Endothelial cell of umbilical vein (primary cell): ENCODE measurements at regions not wholly inside any gene's neighbourhood (a gene's known extent, or its start where the extent isn't known, plus 50 kb on each side); places are given as distances from the start of the nearest gene placed in this dataset.

ENCODE experiments used
- BruUV-seq: library from RNA; stranded (reverse); fragments of 400-500 nt; replicated peaks from 2 replicates; lab custom pipeline; 2021; lab: Mats Ljungman, UMichigan
- CTCF ChIA-PET: fragments of 300-600, 350-600 bp; sonication (Branson Sonifier 250); formaldehyde crosslinking; loops from one replicate; lab custom pipeline; 2021; ENCODE audit warnings: antibody characterized with exemption, inconsistent platforms; lab: Charles Lee
- POLR2A ChIA-PET: fragments of 300-600, 350-600 bp; sonication (Branson Sonifier 250); formaldehyde crosslinking; loops from one replicate; lab custom pipeline; 2021; ENCODE audit warnings: antibody characterized with exemption, inconsistent platforms; lab: Charles Lee
- DNase-seq: peaks from one replicate; pipeline ENCODE4 v3.0.0-alpha.2; 2011; ENCODE audit warnings: low read depth, low spot score
- FAIRE-seq: peaks from 2 replicates; lab custom pipeline; 2011; peaks lifted over from hg19 to GRCh38; lab: Jason Lieb, UNC
- H2AFZ ChIP-seq: 2 replicates; pipeline ENCODE4 v1.6.0; 2012; ENCODE audit warnings: low read depth, low read length, control low read depth, inconsistent platforms
- H3K27ac ChIP-seq: 2 replicates; pipeline ENCODE4 v1.5.1; 2011; ENCODE audit warnings: low read depth, mild to moderate bottlenecking, control low read depth, low read length, moderate library complexity; ENCODE audit not compliant: insufficient read depth
- H3K27me3 ChIP-seq, 2 experiments: 2 replicates each; pipeline versions ENCODE4 v1.6.0 to v1.6.1; 2011; ENCODE audit warnings: low read length in 2 of 2, mixed read lengths in 1 of 2; ENCODE audit not compliant: control insufficient read depth in 2 of 2, insufficient read depth in 2 of 2
- H3K36me3 ChIP-seq, 2 experiments: 2 replicates in 1 of 2; 3 replicates in 1 of 2; pipeline ENCODE4 v1.5.1; 2011; ENCODE audit warnings: low read length in 2 of 2, mild to moderate bottlenecking in 1 of 2, moderate library complexity in 1 of 2; ENCODE audit not compliant: control insufficient read depth in 2 of 2, insufficient read depth in 2 of 2; ENCODE audit errors: extremely low read depth in 1 of 2
- H3K4me1 ChIP-seq: 3 replicates; pipeline ENCODE4 v1.5.1; 2011; ENCODE audit warnings: mild to moderate bottlenecking, low read length; ENCODE audit not compliant: control insufficient read depth, insufficient read depth; ENCODE audit errors: extremely low read depth
- H3K4me2 ChIP-seq: 2 replicates; pipeline ENCODE4 v1.6.1; 2011; ENCODE audit warnings: low read length, control low read depth, mixed read lengths; ENCODE audit not compliant: insufficient read depth
- H3K4me3 ChIP-seq, 3 experiments: fragments of 200-600 bp in 1 of 3; sonication (generic), shearing (Covaris generic) in 1 of 3; replicated peaks in 1 of 3; 2 replicates each; pipeline ENCODE4 v1.5.1; 2011 to 2016; ENCODE audit warnings: control low read depth in 3 of 3, low read length in 3 of 3, mild to moderate bottlenecking in 2 of 3, inconsistent platforms in 1 of 3, low read depth in 1 of 3, moderate library complexity in 1 of 3; ENCODE audit not compliant: insufficient read depth in 1 of 3
- H3K79me2 ChIP-seq: 2 replicates; pipeline ENCODE4 v1.6.0; 2012; ENCODE audit warnings: low read length, inconsistent platforms; ENCODE audit not compliant: control insufficient read depth, insufficient read depth
- H3K9ac ChIP-seq: replicated peaks from 2 replicates; pipeline ENCODE3; 2011; ENCODE audit warnings: low read length, control low read depth; ENCODE audit not compliant: insufficient read depth; ENCODE audit errors: extremely low read depth
- H3K9me1 ChIP-seq: replicated peaks from 3 replicates; pipeline ENCODE4 v1.6.0; 2011; ENCODE audit warnings: mild to moderate bottlenecking, low read length; ENCODE audit not compliant: control insufficient read depth, insufficient read depth; ENCODE audit errors: extremely low read depth
- H3K9me3 ChIP-seq: replicated peaks from 2 replicates; pipeline ENCODE4 v1.5.1; 2012; ENCODE audit warnings: low read length, inconsistent platforms; ENCODE audit not compliant: control insufficient read depth, insufficient read depth
- H4K20me1 ChIP-seq: replicated peaks from 2 replicates; pipeline ENCODE3; 2011; ENCODE audit warnings: mild to moderate bottlenecking, low read length; ENCODE audit not compliant: control insufficient read depth, insufficient read depth; ENCODE audit errors: extremely low read depth
- CTCF ChIP-seq, 2 donors: IDR thresholded peaks; 1 replicate in 1 of 2; 2 replicates in 1 of 2; pipeline ENCODE4 v1.5.1; 2011; ENCODE audit warnings: low read length in 2 of 2, mild to moderate bottlenecking in 2 of 2, moderate library complexity in 2 of 2, control low read depth in 1 of 2, inconsistent platforms in 1 of 2, low read depth in 1 of 2; ENCODE audit not compliant: insufficient read depth in 1 of 2; ENCODE audit errors: extremely low read depth in 1 of 2
- EZH2 ChIP-seq: IDR thresholded peaks from 2 replicates; pipeline ENCODE4 v1.6.1; 2012; ENCODE audit warnings: borderline replicate concordance, low read depth, mild to moderate bottlenecking, moderate library complexity, low read length, inconsistent platforms; ENCODE audit not compliant: severe bottlenecking
- FOS ChIP-seq: IDR thresholded peaks from 2 replicates; pipeline ENCODE4 v1.6.1; 2011; ENCODE audit warnings: mild to moderate bottlenecking, low read length, moderate library complexity, borderline replicate concordance; ENCODE audit not compliant: insufficient read depth
- GATA2 ChIP-seq: IDR thresholded peaks from 2 replicates; pipeline ENCODE4 v1.7.0; 2011; ENCODE audit warnings: low read depth, mild to moderate bottlenecking, moderate library complexity, mixed read lengths, low read length; ENCODE audit not compliant: insufficient read length, insufficient read depth
- JUN ChIP-seq: IDR thresholded peaks from 2 replicates; pipeline ENCODE4 v1.6.1; 2011; ENCODE audit warnings: borderline replicate concordance, low read depth; ENCODE audit not compliant: insufficient read length, insufficient read depth
- MAX ChIP-seq: IDR thresholded peaks from 2 replicates; pipeline ENCODE4 v1.6.1; 2011; ENCODE audit not compliant: insufficient read depth, insufficient read length
- MYC ChIP-seq: IDR thresholded peaks from one replicate; pipeline ENCODE4 v1.6.1; 2011; ENCODE audit warnings: mild to moderate bottlenecking, low read depth, low read length
- POLR2A ChIP-seq: IDR thresholded peaks from 2 replicates; pipeline ENCODE4 v1.6.1; 2012; ENCODE audit warnings: low read depth, mild to moderate bottlenecking, control low read depth, low read length
- POLR2AphosphoS5 ChIP-seq: IDR thresholded peaks from 2 replicates; pipeline ENCODE4 v1.6.1; 2012; ENCODE audit warnings: low read depth, mild to moderate bottlenecking, control low read depth, low read length, moderate library complexity; ENCODE audit not compliant: insufficient read depth
- dilution Hi-C: fragments of 300-500 bp; cut with MboI; formaldehyde crosslinking; loops from one replicate; pipeline ENCODE4 v1.15.0; 2019; ENCODE audit warnings: low sequenced_read_pairs; ENCODE audit not compliant: extremely low pct_ligation_motif_present
- intact Hi-C: fragments of 100-400 bp; cut with micrococcal nuclease; formaldehyde crosslinking; loops from one replicate; pipeline ENCODE4 v1.10.0; 2022

GRCh38 chr7:46450425-46450824, 529.4 kb upstream of the IGFBP3 start:
- no peak for TF ChIP-seq JUN
- TF ChIP-seq POLR2A: no peak
- no peak for TF ChIP-seq CTCF (IDR thresholded peaks at IDR 0.05; ENCODE audit: extremely low read depth in 1 of 2, insufficient read depth in 1 of 2, low read depth in 1 of 2, low read length in 2 of 2)
- no peak for TF ChIP-seq MYC
- TF ChIP-seq MAX: no peak
- TF ChIP-seq GATA2: no peak
- no peak for TF ChIP-seq POLR2AphosphoS5
- no peak for TF ChIP-seq FOS
- no peak for TF ChIP-seq EZH2
- Histone ChIP-seq H3K9ac (no peak overlapping the region), H3K36me3 (no peaks in the 10 kb centered on the region), H3K27me3 (peaks cover under 1 to 2% of the 10 kb centered on the region in 2 experiments), H3K79me2 (no peaks in the 10 kb centered on the region), H3K27ac (no peak overlapping the region), H3K4me2 (no peak overlapping the region), H4K20me1 (no peaks in the 10 kb centered on the region), H3K4me1 (no peaks in the 10 kb centered on the region), H3K9me1 (no peaks in the 10 kb centered on the region), H3K9me3 (no peaks in the 10 kb centered on the region), H2AFZ (no peak overlapping the region), H3K4me3 (no peak overlapping the region)
- POLR2A ChIA-PET: no interaction called here
- intact Hi-C loops (no loop called here), dilution Hi-C loops (no loop called here)
- no peak for FAIRE-seq
- BruUV-seq: no TSS peak
- CTCF ChIA-PET: no interaction called here
- no peak for DNase-seq
